ENCODE measurements at regions not wholly inside any gene's neighbourhood (a gene's known extent, or its start where the extent isn't known, plus 50 kb on each side); places are given as distances from the start of the nearest gene placed in this dataset.

GRCh38 chr18:55918444-55918843, 330.5 kb upstream of the TCF4 start:
- TF ChIP-seq, protein P1, sequence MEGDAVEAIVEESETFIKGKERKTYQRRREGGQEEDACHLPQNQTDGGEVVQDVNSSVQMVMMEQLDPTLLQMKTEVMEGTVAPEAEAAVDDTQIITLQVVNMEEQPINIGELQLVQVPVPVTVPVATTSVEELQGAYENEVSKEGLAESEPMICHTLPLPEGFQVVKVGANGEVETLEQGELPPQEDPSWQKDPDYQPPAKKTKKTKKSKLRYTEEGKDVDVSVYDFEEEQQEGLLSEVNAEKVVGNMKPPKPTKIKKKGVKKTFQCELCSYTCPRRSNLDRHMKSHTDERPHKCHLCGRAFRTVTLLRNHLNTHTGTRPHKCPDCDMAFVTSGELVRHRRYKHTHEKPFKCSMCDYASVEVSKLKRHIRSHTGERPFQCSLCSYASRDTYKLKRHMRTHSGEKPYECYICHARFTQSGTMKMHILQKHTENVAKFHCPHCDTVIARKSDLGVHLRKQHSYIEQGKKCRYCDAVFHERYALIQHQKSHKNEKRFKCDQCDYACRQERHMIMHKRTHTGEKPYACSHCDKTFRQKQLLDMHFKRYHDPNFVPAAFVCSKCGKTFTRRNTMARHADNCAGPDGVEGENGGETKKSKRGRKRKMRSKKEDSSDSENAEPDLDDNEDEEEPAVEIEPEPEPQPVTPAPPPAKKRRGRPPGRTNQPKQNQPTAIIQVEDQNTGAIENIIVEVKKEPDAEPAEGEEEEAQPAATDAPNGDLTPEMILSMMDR (IDR thresholded peaks at IDR 0.05; ENCODE audit: low read depth, low read length, poor library complexity, severe bottlenecking): no peak
- TF ChIP-seq EZH2phosphoT487 (IDR thresholded peaks at IDR 0.05; ENCODE audit: borderline replicate concordance, low read length): no peak
